Right atrium auricular region (tissue), 2 donors: ENCODE measurements at regions not wholly inside any gene's neighbourhood (a gene's known extent, or its start where the extent isn't known, plus 50 kb on each side); places are given as distances from the start of the nearest gene placed in this dataset.
A peak's percentile ranks its signal among the peaks of the same experiment; 100 is the strongest.

ENCODE experiments used
- DNase-seq: peaks from one replicate; pipeline ENCODE4 v3.0.0-alpha.2; 2019; ENCODE audit warnings: low spot score
- H3K27ac ChIP-seq, 2 donors: fragments of 200-600 bp; sonication (generic); 1 replicate in 1 of 2; 2 replicates in 1 of 2; pipeline ENCODE4 v1.5.1; 2016 to 2019
- H3K27me3 ChIP-seq, 2 donors: fragments of 200-600 bp; sonication (generic); one replicate each; pipeline versions ENCODE4 v1.5.1 to v1.6.0; 2017 to 2019
- H3K36me3 ChIP-seq: fragments of 200-600 bp; sonication (generic); one replicate; pipeline ENCODE4 v1.5.1; 2016
- H3K4me1 ChIP-seq, 2 donors: fragments of 200-600 bp; sonication (generic); one replicate each; pipeline versions ENCODE4 v1.5.1 to v1.6.0; 2017 to 2019
- H3K4me3 ChIP-seq, 2 donors: fragments of 200-600 bp; sonication (generic); 1 replicate in 1 of 2; 2 replicates in 1 of 2; pipeline ENCODE4 v1.5.1; 2017 to 2019; ENCODE audit warnings: mild to moderate bottlenecking in 1 of 2, moderate library complexity in 1 of 2
- H3K9me3 ChIP-seq, 2 donors: fragments of 200-600 bp; sonication (generic); one replicate each; pipeline ENCODE4 v1.5.1; 2019
- CTCF ChIP-seq, 2 donors: fragments of 200-600 bp; sonication (generic); IDR thresholded peaks; one replicate each; pipeline ENCODE4 v1.5.1; 2019; ENCODE audit warnings: antibody characterized with exemption in 2 of 2

GRCh38 chr13:53775807-53776206, 747.2 kb downstream of the OLFM4 start:
- Histone ChIP-seq H3K27me3 (no peaks in the 10 kb centered on the region), H3K27ac (no peak overlapping the region), H3K4me3 (no peak overlapping the region), H3K4me1 (no peaks in the 10 kb centered on the region), H3K36me3 (no peaks in the 10 kb centered on the region), H3K9me3 (no peaks in the 10 kb centered on the region)
- DNase-seq = no peak
- TF ChIP-seq CTCF (IDR thresholded peaks at IDR 0.05) = no peak

- Histone ChIP-seq H3K9me3 (no peaks in the 10 kb centered on the region), H3K27me3 (no peaks in the 10 kb centered on the region), H3K36me3 (no peaks in the 10 kb centered on the region), H3K4me1 (no peaks in the 10 kb centered on the region), H3K27ac (no peak overlapping the region), H3K4me3 (no peak overlapping the region)
- peak in 1 of 2 donors; percentile 15 for TF ChIP-seq CTCF (IDR thresholded peaks at IDR 0.05)
- DNase-seq = no peak
These were observed 750.3 kb downstream of the OLFM4 start for GRCh38 chr13:53778937-53779336.

GRCh38 chr13:53781941-53782340, 753.3 kb downstream of the OLFM4 start:
- Histone ChIP-seq H3K4me1 (no peaks in the 10 kb centered on the region), H3K27me3 (no peaks in the 10 kb centered on the region), H3K36me3 (no peaks in the 10 kb centered on the region), H3K9me3 (no peaks in the 10 kb centered on the region), H3K4me3 (no peak overlapping the region), H3K27ac (no peak overlapping the region)
- no peak for TF ChIP-seq CTCF (IDR thresholded peaks at IDR 0.05)
- DNase-seq = no peak

- TF ChIP-seq CTCF (IDR thresholded peaks at IDR 0.05) = peak; percentile 58 to 86
- DNase-seq = no peak
- Histone ChIP-seq H3K4me3 (peak overlapping the region; percentile 12 to 29), H3K27me3 (no peaks in the 10 kb centered on the region), H3K9me3 (no peaks in the 10 kb centered on the region), H3K36me3 (no peaks in the 10 kb centered on the region), H3K4me1 (no peaks in the 10 kb centered on the region), H3K27ac (no peak overlapping the region)
These were observed 753.9 kb downstream of the OLFM4 start for GRCh38 chr13:53782488-53782961.

- no peaks in the 10 kb centered on the region for H3K36me3 ChIP-seq
- no peak for DNase-seq
- H3K27ac ChIP-seq = no peak overlapping the region
- H3K27me3 ChIP-seq = no peaks in the 10 kb centered on the region
- H3K9me3 ChIP-seq = no peaks in the 10 kb centered on the region
- no peak for TF ChIP-seq CTCF (IDR thresholded peaks at IDR 0.05)
- H3K4me1 ChIP-seq = no peaks in the 10 kb centered on the region
- H3K4me3 ChIP-seq = no peak overlapping the region
These were observed 754.9 kb downstream of the OLFM4 start for GRCh38 chr13:53783471-53783870.

GRCh38 chr13:53788286-53788685, 759.7 kb downstream of the OLFM4 start:
- H3K4me3 ChIP-seq = no peak overlapping the region
- H3K4me1 ChIP-seq = no peaks in the 10 kb centered on the region
- no peaks in the 10 kb centered on the region for H3K27me3 ChIP-seq
- H3K9me3 ChIP-seq = no peaks in the 10 kb centered on the region
- H3K27ac ChIP-seq = no peak overlapping the region
- no peak for TF ChIP-seq CTCF (IDR thresholded peaks at IDR 0.05)
- DNase-seq = no peak
- no peaks in the 10 kb centered on the region for H3K36me3 ChIP-seq
